IMR-90 (cell line): ENCODE measurements at regions not wholly inside any gene's neighbourhood (a gene's known extent, or its start where the extent isn't known, plus 50 kb on each side); places are given as distances from the start of the nearest gene placed in this dataset.
"Not testable (repeated sequence)": the region's sequence is repeated elsewhere in the genome, so short reads cannot be mapped to it uniquely, and the experiment has no call there.

Experiments used
- ATAC-seq: fragments of 200-7000 bp; cut with Tn5 transposase; 2 replicates; pipeline ENCODE4 v1.9.1; 2020; ENCODE audit warnings: low read depth, mild to moderate bottlenecking, moderate library complexity
- BruUV-seq: library from RNA; stranded (reverse); fragments of 400-500 nt; replicated peaks from 2 replicates; lab custom pipeline; 2021; lab: Mats Ljungman, UMichigan
- CTCF ChIA-PET: fragments of 300-600 bp; formaldehyde crosslinking; extraction: SDS; loops from one replicate; lab custom pipeline; 2021; ENCODE audit warnings: antibody characterized with exemption; lab: Yijun Ruan, JAX
- POLR2A ChIA-PET: fragments of 300-600 bp; sonication (Branson Sonifier 250); formaldehyde crosslinking; loops from one replicate; lab custom pipeline; 2022; ENCODE audit warnings: antibody characterized with exemption; ENCODE audit not compliant: unreplicated experiment; lab: Charles Lee
- DNase-seq: peaks from one replicate; pipeline ENCODE4 v3.0.0; 2013
- H2AFZ ChIP-seq: replicated peaks from 2 replicates; pipeline ENCODE3; 2013; ENCODE audit warnings: low read length, mild to moderate bottlenecking; ENCODE audit not compliant: poor library complexity
- H2AK5ac ChIP-seq: 2 replicates; pipeline ENCODE4 v1.6.1; 2013; ENCODE audit warnings: low read depth, low read length, inconsistent platforms
- H2AK9ac ChIP-seq: replicated peaks from 2 replicates; pipeline ENCODE3; 2013; ENCODE audit warnings: mild to moderate bottlenecking, low read depth, low read length, moderate library complexity; ENCODE audit not compliant: poor library complexity
- H2BK120ac ChIP-seq: 2 replicates; pipeline ENCODE4 v1.6.1; 2013; ENCODE audit warnings: low read depth, low read length, inconsistent platforms
- H2BK15ac ChIP-seq: 3 replicates; pipeline ENCODE4 v1.6.1; 2013; ENCODE audit warnings: low read depth, low read length, inconsistent platforms
- H2BK20ac ChIP-seq: 2 replicates; pipeline ENCODE4 v1.6.1; 2013; ENCODE audit warnings: low read depth, mild to moderate bottlenecking, inconsistent platforms, low read length, moderate library complexity
- H2BK5ac ChIP-seq: 2 replicates; pipeline ENCODE4 v1.6.1; 2013; ENCODE audit warnings: mild to moderate bottlenecking, low read depth, low read length, inconsistent platforms; ENCODE audit not compliant: poor library complexity, severe bottlenecking
- H3K14ac ChIP-seq: replicated peaks from 2 replicates; pipeline ENCODE4 v1.6.1; 2013; ENCODE audit warnings: low read depth, low read length, inconsistent platforms
- H3K18ac ChIP-seq: 2 replicates; pipeline ENCODE4 v1.6.1; 2013; ENCODE audit warnings: low read depth, low read length, control low read depth
- H3K23ac ChIP-seq: 2 replicates; pipeline ENCODE4 v1.6.1; 2013; ENCODE audit warnings: low read depth, low read length, inconsistent platforms
- H3K27ac ChIP-seq: 2 replicates; pipeline ENCODE4 v1.5.1; 2013; ENCODE audit warnings: mild to moderate bottlenecking, control low read depth, low read length; ENCODE audit not compliant: insufficient read depth
- H3K27me3 ChIP-seq: 2 replicates; pipeline ENCODE4 v1.6.1; 2013; ENCODE audit warnings: low read length; ENCODE audit not compliant: control insufficient read depth, insufficient read depth
- H3K36me3 ChIP-seq: 2 replicates; pipeline ENCODE4 v1.6.1; 2013; ENCODE audit warnings: low read length, mixed read lengths; ENCODE audit not compliant: control insufficient read depth, insufficient read depth
- H3K4ac ChIP-seq: 2 replicates; pipeline ENCODE4 v1.6.1; 2013; ENCODE audit warnings: low read depth, low read length, inconsistent platforms
- H3K4me1 ChIP-seq: 2 replicates; pipeline ENCODE4 v1.6.1; 2013; ENCODE audit warnings: low read length, mixed read lengths; ENCODE audit not compliant: control insufficient read depth, insufficient read depth
- H3K4me2 ChIP-seq: 2 replicates; pipeline ENCODE4 v1.6.1; 2013; ENCODE audit warnings: low read depth, mild to moderate bottlenecking, control low read depth, low read length, moderate library complexity
- H3K4me3 ChIP-seq: 2 replicates; pipeline ENCODE4 v1.5.1; 2013; ENCODE audit warnings: low read depth, mild to moderate bottlenecking, control low read depth, low read length, moderate library complexity; ENCODE audit not compliant: insufficient read depth
- H3K56ac ChIP-seq: 2 replicates; pipeline ENCODE4 v1.6.1; 2013; ENCODE audit warnings: low read length, inconsistent platforms; ENCODE audit not compliant: insufficient read depth; ENCODE audit errors: extremely low read depth
- H3K79me1 ChIP-seq, 2 experiments: 2 replicates each; pipeline ENCODE4 v1.6.1; 2013; ENCODE audit warnings: low read length in 2 of 2, inconsistent platforms in 1 of 2, low read depth in 1 of 2
- H3K9ac ChIP-seq: 2 replicates; pipeline ENCODE4 v1.6.1; 2013; ENCODE audit warnings: low read depth, low read length, control low read depth
- H3K9me1 ChIP-seq: 2 replicates; pipeline ENCODE4 v1.6.1; 2013; ENCODE audit warnings: low read length, inconsistent platforms; ENCODE audit not compliant: insufficient read depth
- H3K9me3 ChIP-seq: 2 replicates; pipeline ENCODE4 v1.6.1; 2013; ENCODE audit warnings: low read length; ENCODE audit not compliant: control insufficient read depth, insufficient read depth
- H4K20me1 ChIP-seq: 2 replicates; pipeline ENCODE4 v1.6.1; 2013; ENCODE audit warnings: low read length, inconsistent platforms; ENCODE audit not compliant: insufficient read depth
- H4K5ac ChIP-seq: 2 replicates; pipeline ENCODE4 v1.6.1; 2013; ENCODE audit warnings: mild to moderate bottlenecking, low read depth, low read length, control low read depth
- H4K8ac ChIP-seq, 2 experiments: 2 replicates each; pipeline ENCODE4 v1.6.1; 2013; ENCODE audit warnings: low read depth in 2 of 2, low read length in 2 of 2, control low read depth in 1 of 2, inconsistent platforms in 1 of 2
- H4K91ac ChIP-seq: 2 replicates; pipeline ENCODE4 v1.6.1; 2013; ENCODE audit warnings: low read depth, low read length, inconsistent platforms; ENCODE audit not compliant: insufficient read depth
- dilution Hi-C: fragments of 300-500 bp; cut with HindIII; formaldehyde crosslinking; loops from one replicate; pipeline ENCODE4 v1.14.3; 2018; ENCODE audit warnings: low sequenced_read_pairs; ENCODE audit not compliant: unreplicated experiment
- in situ Hi-C: fragments of 300-500 bp; cut with MboI; formaldehyde crosslinking; loops from 3 replicates; pipeline ENCODE4 v1.14.3; 2019; ENCODE audit warnings: low sequenced_read_pairs, inconsistent platforms, mixed read lengths
- intact Hi-C: fragments of 100-400 bp; cut with micrococcal nuclease; formaldehyde crosslinking; loops from 2 replicates; pipeline ENCODE4 v1.10.0; 2022

DNA sequence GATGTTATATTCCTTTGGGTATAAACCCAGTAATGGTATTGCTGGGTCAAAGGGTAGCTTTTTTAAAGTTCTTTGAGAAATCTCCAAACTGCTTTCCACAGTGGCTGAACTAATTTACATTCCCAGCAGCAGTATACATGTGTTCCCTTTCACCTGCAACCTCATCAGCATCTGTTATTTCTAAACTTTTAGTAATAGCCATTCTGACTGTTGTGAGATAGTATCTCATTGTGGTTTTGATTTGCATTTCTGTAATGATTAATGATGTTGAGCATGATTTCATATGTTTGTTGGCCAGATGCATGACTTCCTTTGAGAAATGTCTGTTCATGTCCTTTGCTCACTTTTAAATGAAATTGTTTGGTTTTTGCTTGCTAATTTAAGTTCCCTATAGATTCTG, 553.1 kb downstream of the SLCO4C1 start:
- H3K4me3 ChIP-seq, H2BK15ac ChIP-seq, intact Hi-C loops, H3K4me1 ChIP-seq, H2AK5ac ChIP-seq, H3K27ac ChIP-seq, H3K56ac ChIP-seq, H2AK9ac ChIP-seq, H3K9ac ChIP-seq, H2BK120ac ChIP-seq, ATAC-seq, DNase-seq, H4K8ac ChIP-seq, H3K23ac ChIP-seq, in situ Hi-C loops, H3K4me2 ChIP-seq, CTCF ChIA-PET, H3K79me1 ChIP-seq, H3K36me3 ChIP-seq, H4K20me1 ChIP-seq, H4K91ac ChIP-seq, H3K27me3 ChIP-seq, H3K9me1 ChIP-seq, H3K9me3 ChIP-seq, H3K14ac ChIP-seq, dilution Hi-C loops, H4K5ac ChIP-seq, H2BK20ac ChIP-seq, H2BK5ac ChIP-seq, H3K4ac ChIP-seq, POLR2A ChIA-PET, H3K18ac ChIP-seq, H2AFZ ChIP-seq, BruUV-seq: not testable (repeated sequence)
